IMR-90 (cell line): ENCODE measurements at regions not wholly inside any gene's neighbourhood (a gene's known extent, or its start where the extent isn't known, plus 50 kb on each side); places are given as distances from the start of the nearest gene placed in this dataset.

Experiments
- ATAC-seq: fragments of 200-7000 bp; cut with Tn5 transposase; 2 replicates; pipeline ENCODE4 v1.9.1; 2020; ENCODE audit warnings: low read depth, mild to moderate bottlenecking, moderate library complexity
- BruUV-seq: library from RNA; stranded (reverse); fragments of 400-500 nt; replicated peaks from 2 replicates; lab custom pipeline; 2021; lab: Mats Ljungman, UMichigan
- CTCF ChIA-PET: fragments of 300-600 bp; formaldehyde crosslinking; extraction: SDS; loops from one replicate; lab custom pipeline; 2021; ENCODE audit warnings: antibody characterized with exemption; lab: Yijun Ruan, JAX
- POLR2A ChIA-PET: fragments of 300-600 bp; sonication (Branson Sonifier 250); formaldehyde crosslinking; loops from one replicate; lab custom pipeline; 2022; ENCODE audit warnings: antibody characterized with exemption; ENCODE audit not compliant: unreplicated experiment; lab: Charles Lee
- DNase-seq: peaks from one replicate; pipeline ENCODE4 v3.0.0; 2013
- H2AFZ ChIP-seq: replicated peaks from 2 replicates; pipeline ENCODE3; 2013; ENCODE audit warnings: low read length, mild to moderate bottlenecking; ENCODE audit not compliant: poor library complexity
- H2AK5ac ChIP-seq: 2 replicates; pipeline ENCODE4 v1.6.1; 2013; ENCODE audit warnings: low read depth, low read length, inconsistent platforms
- H2AK9ac ChIP-seq: replicated peaks from 2 replicates; pipeline ENCODE3; 2013; ENCODE audit warnings: mild to moderate bottlenecking, low read depth, low read length, moderate library complexity; ENCODE audit not compliant: poor library complexity
- H2BK120ac ChIP-seq: 2 replicates; pipeline ENCODE4 v1.6.1; 2013; ENCODE audit warnings: low read depth, low read length, inconsistent platforms
- H2BK15ac ChIP-seq: 3 replicates; pipeline ENCODE4 v1.6.1; 2013; ENCODE audit warnings: low read depth, low read length, inconsistent platforms
- H2BK20ac ChIP-seq: 2 replicates; pipeline ENCODE4 v1.6.1; 2013; ENCODE audit warnings: low read depth, mild to moderate bottlenecking, inconsistent platforms, low read length, moderate library complexity
- H2BK5ac ChIP-seq: 2 replicates; pipeline ENCODE4 v1.6.1; 2013; ENCODE audit warnings: mild to moderate bottlenecking, low read depth, low read length, inconsistent platforms; ENCODE audit not compliant: poor library complexity, severe bottlenecking
- H3K14ac ChIP-seq: replicated peaks from 2 replicates; pipeline ENCODE4 v1.6.1; 2013; ENCODE audit warnings: low read depth, low read length, inconsistent platforms
- H3K18ac ChIP-seq: 2 replicates; pipeline ENCODE4 v1.6.1; 2013; ENCODE audit warnings: low read depth, low read length, control low read depth
- H3K23ac ChIP-seq: 2 replicates; pipeline ENCODE4 v1.6.1; 2013; ENCODE audit warnings: low read depth, low read length, inconsistent platforms
- H3K27ac ChIP-seq: 2 replicates; pipeline ENCODE4 v1.5.1; 2013; ENCODE audit warnings: mild to moderate bottlenecking, control low read depth, low read length; ENCODE audit not compliant: insufficient read depth
- H3K27me3 ChIP-seq: 2 replicates; pipeline ENCODE4 v1.6.1; 2013; ENCODE audit warnings: low read length; ENCODE audit not compliant: control insufficient read depth, insufficient read depth
- H3K36me3 ChIP-seq: 2 replicates; pipeline ENCODE4 v1.6.1; 2013; ENCODE audit warnings: low read length, mixed read lengths; ENCODE audit not compliant: control insufficient read depth, insufficient read depth
- H3K4ac ChIP-seq: 2 replicates; pipeline ENCODE4 v1.6.1; 2013; ENCODE audit warnings: low read depth, low read length, inconsistent platforms
- H3K4me1 ChIP-seq: 2 replicates; pipeline ENCODE4 v1.6.1; 2013; ENCODE audit warnings: low read length, mixed read lengths; ENCODE audit not compliant: control insufficient read depth, insufficient read depth
- H3K4me2 ChIP-seq: 2 replicates; pipeline ENCODE4 v1.6.1; 2013; ENCODE audit warnings: low read depth, mild to moderate bottlenecking, control low read depth, low read length, moderate library complexity
- H3K4me3 ChIP-seq: 2 replicates; pipeline ENCODE4 v1.5.1; 2013; ENCODE audit warnings: low read depth, mild to moderate bottlenecking, control low read depth, low read length, moderate library complexity; ENCODE audit not compliant: insufficient read depth
- H3K56ac ChIP-seq: 2 replicates; pipeline ENCODE4 v1.6.1; 2013; ENCODE audit warnings: low read length, inconsistent platforms; ENCODE audit not compliant: insufficient read depth; ENCODE audit errors: extremely low read depth
- H3K79me1 ChIP-seq, 2 experiments: 2 replicates each; pipeline ENCODE4 v1.6.1; 2013; ENCODE audit warnings: low read length in 2 of 2, inconsistent platforms in 1 of 2, low read depth in 1 of 2
- H3K9ac ChIP-seq: 2 replicates; pipeline ENCODE4 v1.6.1; 2013; ENCODE audit warnings: low read depth, low read length, control low read depth
- H3K9me1 ChIP-seq: 2 replicates; pipeline ENCODE4 v1.6.1; 2013; ENCODE audit warnings: low read length, inconsistent platforms; ENCODE audit not compliant: insufficient read depth
- H3K9me3 ChIP-seq: 2 replicates; pipeline ENCODE4 v1.6.1; 2013; ENCODE audit warnings: low read length; ENCODE audit not compliant: control insufficient read depth, insufficient read depth
- H4K20me1 ChIP-seq: 2 replicates; pipeline ENCODE4 v1.6.1; 2013; ENCODE audit warnings: low read length, inconsistent platforms; ENCODE audit not compliant: insufficient read depth
- H4K5ac ChIP-seq: 2 replicates; pipeline ENCODE4 v1.6.1; 2013; ENCODE audit warnings: mild to moderate bottlenecking, low read depth, low read length, control low read depth
- H4K8ac ChIP-seq, 2 experiments: 2 replicates each; pipeline ENCODE4 v1.6.1; 2013; ENCODE audit warnings: low read depth in 2 of 2, low read length in 2 of 2, control low read depth in 1 of 2, inconsistent platforms in 1 of 2
- H4K91ac ChIP-seq: 2 replicates; pipeline ENCODE4 v1.6.1; 2013; ENCODE audit warnings: low read depth, low read length, inconsistent platforms; ENCODE audit not compliant: insufficient read depth
- BHLHE40 ChIP-seq: fragments of 150-350 bp; IDR thresholded peaks from 2 replicates; pipeline ENCODE4 v1.6.1; 2016; ENCODE audit warnings: mild to moderate bottlenecking, low read depth, low read length
- CEBPB ChIP-seq: IDR thresholded peaks from 2 replicates; pipeline ENCODE4 v1.6.1; 2012; ENCODE audit warnings: low read depth, low read length, improper control_type of control experiment
- CHD1 ChIP-seq: IDR thresholded peaks from 2 replicates; pipeline ENCODE4 v1.6.1; 2012; ENCODE audit warnings: low read depth, low read length, improper control_type of control experiment
- FOS ChIP-seq: fragments of 150-350 bp; IDR thresholded peaks from 2 replicates; pipeline ENCODE4 v1.6.1; 2016; ENCODE audit warnings: low read depth, low read length
- MAFK ChIP-seq: IDR thresholded peaks from 2 replicates; pipeline ENCODE4 v1.6.1; 2012; ENCODE audit warnings: low read depth, low read length, improper control_type of control experiment
- MAZ ChIP-seq: IDR thresholded peaks from 2 replicates; pipeline ENCODE4 v1.6.1; 2012; ENCODE audit warnings: low read depth, mild to moderate bottlenecking, low read length, improper control_type of control experiment, moderate library complexity, borderline replicate concordance
- MXI1 ChIP-seq: IDR thresholded peaks from 2 replicates; pipeline ENCODE4 v1.6.1; 2012; ENCODE audit warnings: low read depth, mild to moderate bottlenecking, low read length, moderate library complexity, borderline replicate concordance
- NFE2L2 ChIP-seq: fragments of 150-350 bp; IDR thresholded peaks from 2 replicates; pipeline ENCODE4 v1.6.1; 2016; ENCODE audit warnings: low read depth, mild to moderate bottlenecking, low read length
- POLR2A ChIP-seq: IDR thresholded peaks from 2 replicates; pipeline ENCODE4 v1.6.1; 2012; ENCODE audit warnings: mild to moderate bottlenecking, low read depth, low read length
- RAD21 ChIP-seq: IDR thresholded peaks from 2 replicates; pipeline ENCODE4 v1.6.1; 2012; ENCODE audit warnings: low read length, improper control_type of control experiment
- RCOR1 ChIP-seq: IDR thresholded peaks from 2 replicates; pipeline ENCODE4 v1.6.1; 2012; ENCODE audit warnings: mild to moderate bottlenecking, low read length, improper control_type of control experiment; ENCODE audit not compliant: insufficient replicate concordance
- RFX5 ChIP-seq: IDR thresholded peaks from 2 replicates; pipeline ENCODE4 v1.8.0; 2012; ENCODE audit warnings: low read depth, mild to moderate bottlenecking, low read length, moderate library complexity
- SMC3 ChIP-seq: fragments of 150-350 bp; IDR thresholded peaks from 2 replicates; pipeline ENCODE4 v1.6.1; 2016; ENCODE audit warnings: low read depth, mild to moderate bottlenecking, antibody characterized with exemption, low read length, moderate library complexity
- WGBS, 2 experiments: methylation state at CpG; one replicate each; pipeline versions ENCODE4 v1.1.5 to v1.1.7; 2013; ENCODE audit warnings: missing lambda C conversion rate in 2 of 2; ENCODE audit not compliant: insufficient read length in 1 of 2; ENCODE audit errors: extremely low coverage in 2 of 2; 5-methylcytosine and 5-hydroxymethylcytosine counted together
- dilution Hi-C: fragments of 300-500 bp; cut with HindIII; formaldehyde crosslinking; loops from one replicate; pipeline ENCODE4 v1.14.3; 2018; ENCODE audit warnings: low sequenced_read_pairs; ENCODE audit not compliant: unreplicated experiment
- in situ Hi-C: fragments of 300-500 bp; cut with MboI; formaldehyde crosslinking; loops from 3 replicates; pipeline ENCODE4 v1.14.3; 2019; ENCODE audit warnings: low sequenced_read_pairs, inconsistent platforms, mixed read lengths
- intact Hi-C: fragments of 100-400 bp; cut with micrococcal nuclease; formaldehyde crosslinking; loops from 2 replicates; pipeline ENCODE4 v1.10.0; 2022
- TF ChIP-seq, protein P1 (sequence below): conservative IDR thresholded peaks from 2 replicates; pipeline ENCODE4 v1.5.1; 2012; ENCODE audit warnings: mild to moderate bottlenecking, low read depth, low read length, improper control_type of control experiment
- TF ChIP-seq, protein P2 (sequence below): fragments of 150-350 bp; IDR thresholded peaks from 2 replicates; pipeline ENCODE4 v1.6.1; 2017; ENCODE audit warnings: mild to moderate bottlenecking, antibody characterized with exemption, low read length, low read depth
- TF ChIP-seq, protein P3 (sequence below): fragments of 150-350 bp; IDR thresholded peaks from 2 replicates; pipeline ENCODE4 v1.6.1; 2016; ENCODE audit warnings: low read depth, mild to moderate bottlenecking, low read length, moderate library complexity, borderline replicate concordance

DNA sequence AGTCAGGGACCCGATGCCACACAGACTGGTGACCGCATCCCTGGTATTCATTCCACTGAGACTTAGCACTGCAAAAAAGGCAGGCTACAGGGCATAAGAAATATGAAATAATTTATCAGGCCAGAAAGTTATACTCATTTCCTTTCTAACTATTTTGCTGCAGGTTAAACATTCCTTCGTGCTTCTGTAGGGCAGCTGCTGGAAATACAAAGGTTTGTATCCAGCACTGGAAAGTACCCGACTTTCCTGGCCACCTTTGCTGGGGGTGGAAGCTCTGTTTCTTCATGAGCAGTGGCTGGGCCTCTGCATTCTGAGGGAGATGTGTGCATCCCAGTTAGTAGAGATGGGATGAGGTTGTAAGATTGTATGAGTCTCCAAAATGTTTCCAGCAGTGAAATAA lies 478.6 kb upstream of the WWC1 start:
- Histone ChIP-seq H3K79me1 (no peaks in the 10 kb centered on the region), H2BK15ac (no peak overlapping the region), H2BK120ac (no peak overlapping the region), H3K9me3 (no peaks in the 10 kb centered on the region), H3K36me3 (no peaks in the 10 kb centered on the region), H3K4me3 (no peak overlapping the region), H3K27me3 (peaks cover 15% of the 10 kb centered on the region; the same call in 1 of the 2 replicates), H3K9ac (no peak overlapping the region), H3K4ac (no peak overlapping the region), H3K4me1 (no peaks in the 10 kb centered on the region; the same call in 1 of the 2 replicates), H3K4me2 (no peak overlapping the region), H2BK20ac (no peak overlapping the region), H3K23ac (no peak overlapping the region), H2AK5ac (no peak overlapping the region), H3K14ac (no peak overlapping the region), H3K9me1 (no peaks in the 10 kb centered on the region), H4K20me1 (no peaks in the 10 kb centered on the region), H3K27ac (no peak overlapping the region), H4K91ac (no peak overlapping the region), H4K5ac (no peak overlapping the region), H3K56ac (no peak overlapping the region), H2AK9ac (no peak overlapping the region), H4K8ac (no peak overlapping the region), H2AFZ (no peak overlapping the region), H2BK5ac (no peak overlapping the region), H3K18ac (no peak overlapping the region)
- in situ Hi-C loops, result no loop called here
- CTCF ChIA-PET, result no interaction called here
- no TSS peak for BruUV-seq
- ATAC-seq (no peak), DNase-seq (no peak)
- WGBS, 2 experiments, result 60% methylated on average over 1 of the region's 4 CpGs; no CpG with 5 or more reads in 1 of the 2 experiments
- TF ChIP-seq, protein P1, sequence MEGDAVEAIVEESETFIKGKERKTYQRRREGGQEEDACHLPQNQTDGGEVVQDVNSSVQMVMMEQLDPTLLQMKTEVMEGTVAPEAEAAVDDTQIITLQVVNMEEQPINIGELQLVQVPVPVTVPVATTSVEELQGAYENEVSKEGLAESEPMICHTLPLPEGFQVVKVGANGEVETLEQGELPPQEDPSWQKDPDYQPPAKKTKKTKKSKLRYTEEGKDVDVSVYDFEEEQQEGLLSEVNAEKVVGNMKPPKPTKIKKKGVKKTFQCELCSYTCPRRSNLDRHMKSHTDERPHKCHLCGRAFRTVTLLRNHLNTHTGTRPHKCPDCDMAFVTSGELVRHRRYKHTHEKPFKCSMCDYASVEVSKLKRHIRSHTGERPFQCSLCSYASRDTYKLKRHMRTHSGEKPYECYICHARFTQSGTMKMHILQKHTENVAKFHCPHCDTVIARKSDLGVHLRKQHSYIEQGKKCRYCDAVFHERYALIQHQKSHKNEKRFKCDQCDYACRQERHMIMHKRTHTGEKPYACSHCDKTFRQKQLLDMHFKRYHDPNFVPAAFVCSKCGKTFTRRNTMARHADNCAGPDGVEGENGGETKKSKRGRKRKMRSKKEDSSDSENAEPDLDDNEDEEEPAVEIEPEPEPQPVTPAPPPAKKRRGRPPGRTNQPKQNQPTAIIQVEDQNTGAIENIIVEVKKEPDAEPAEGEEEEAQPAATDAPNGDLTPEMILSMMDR, result no peak
- TF ChIP-seq RFX5 (no peak), MAFK (no peak), MAZ (no peak), POLR2A (no peak), BHLHE40 (no peak), CHD1 (no peak), RAD21 (no peak), RCOR1 (no peak), CEBPB (no peak), NFE2L2 (no peak), MXI1 (no peak), FOS (no peak), SMC3 (no peak)
- TF ChIP-seq, protein P2, sequence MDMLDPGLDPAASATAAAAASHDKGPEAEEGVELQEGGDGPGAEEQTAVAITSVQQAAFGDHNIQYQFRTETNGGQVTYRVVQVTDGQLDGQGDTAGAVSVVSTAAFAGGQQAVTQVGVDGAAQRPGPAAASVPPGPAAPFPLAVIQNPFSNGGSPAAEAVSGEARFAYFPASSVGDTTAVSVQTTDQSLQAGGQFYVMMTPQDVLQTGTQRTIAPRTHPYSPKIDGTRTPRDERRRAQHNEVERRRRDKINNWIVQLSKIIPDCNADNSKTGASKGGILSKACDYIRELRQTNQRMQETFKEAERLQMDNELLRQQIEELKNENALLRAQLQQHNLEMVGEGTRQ, result no peak
- TF ChIP-seq, protein P3, sequence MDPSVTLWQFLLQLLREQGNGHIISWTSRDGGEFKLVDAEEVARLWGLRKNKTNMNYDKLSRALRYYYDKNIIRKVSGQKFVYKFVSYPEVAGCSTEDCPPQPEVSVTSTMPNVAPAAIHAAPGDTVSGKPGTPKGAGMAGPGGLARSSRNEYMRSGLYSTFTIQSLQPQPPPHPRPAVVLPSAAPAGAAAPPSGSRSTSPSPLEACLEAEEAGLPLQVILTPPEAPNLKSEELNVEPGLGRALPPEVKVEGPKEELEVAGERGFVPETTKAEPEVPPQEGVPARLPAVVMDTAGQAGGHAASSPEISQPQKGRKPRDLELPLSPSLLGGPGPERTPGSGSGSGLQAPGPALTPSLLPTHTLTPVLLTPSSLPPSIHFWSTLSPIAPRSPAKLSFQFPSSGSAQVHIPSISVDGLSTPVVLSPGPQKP, result no peak
- POLR2A ChIA-PET, result no interaction called here
- intact Hi-C loops, result no loop called here
- dilution Hi-C loops, result no loop called here
